PC-9 (cell line): ENCODE measurements at regions not wholly inside any gene's neighbourhood (a gene's known extent, or its start where the extent isn't known, plus 50 kb on each side); places are given as distances from the start of the nearest gene placed in this dataset.

Source experiments
- EZH2 ChIP-seq: fragments of 200-600 bp; sonication (generic); IDR thresholded peaks from 2 replicates; pipeline ENCODE4 v1.8.0; 2017; ENCODE audit warnings: antibody characterized with exemption, low read depth
- TF ChIP-seq, protein P1 (sequence below): fragments of 200-600 bp; sonication (generic); conservative IDR thresholded peaks from 2 replicates; pipeline ENCODE4 v1.6.1; 2017; ENCODE audit warnings: mixed run types, antibody characterized with exemption, mild to moderate bottlenecking, moderate library complexity

DNA sequence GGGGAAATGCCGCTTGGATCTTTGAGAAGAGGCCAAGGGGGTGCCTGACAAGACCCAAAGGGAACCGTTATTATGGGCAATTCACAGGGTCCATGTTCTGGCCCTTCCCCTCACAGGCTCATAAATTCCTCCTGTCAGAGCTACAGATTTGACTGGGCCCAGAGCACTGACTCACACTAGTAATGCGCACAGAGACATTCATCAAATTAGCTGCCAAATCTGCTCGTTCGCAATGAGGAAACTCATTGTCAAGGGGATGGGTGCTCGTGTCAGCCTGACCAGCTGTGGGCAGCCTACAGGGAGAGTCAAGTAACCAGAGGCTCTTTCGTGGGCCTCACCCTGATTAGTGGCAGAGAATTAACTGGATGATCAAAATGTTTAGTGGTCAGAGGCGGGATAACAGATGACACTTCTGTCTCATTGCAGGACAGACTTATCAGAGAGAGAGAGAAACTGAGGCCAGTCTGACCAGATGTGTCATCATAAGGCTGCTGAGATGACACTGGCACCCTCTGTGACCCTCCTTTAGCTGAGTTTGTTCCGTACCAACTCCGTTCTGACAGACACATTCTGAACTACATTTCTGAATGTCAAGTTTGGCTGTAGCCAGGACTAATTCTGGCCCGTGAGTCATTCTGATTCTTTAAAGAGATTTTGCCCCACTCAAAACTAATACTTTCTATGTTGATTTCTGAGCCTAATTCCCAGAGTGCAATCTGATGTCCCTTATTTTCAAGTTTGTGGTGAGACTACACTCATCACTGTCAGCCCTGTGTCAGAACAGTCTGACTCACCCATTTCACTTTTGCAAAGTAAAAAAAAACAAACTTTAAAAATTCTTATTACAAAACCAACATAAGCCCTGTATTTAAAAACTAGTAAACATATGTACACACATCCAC is 377.1 kb downstream of the ACTL7B start:
- TF ChIP-seq, protein P1, sequence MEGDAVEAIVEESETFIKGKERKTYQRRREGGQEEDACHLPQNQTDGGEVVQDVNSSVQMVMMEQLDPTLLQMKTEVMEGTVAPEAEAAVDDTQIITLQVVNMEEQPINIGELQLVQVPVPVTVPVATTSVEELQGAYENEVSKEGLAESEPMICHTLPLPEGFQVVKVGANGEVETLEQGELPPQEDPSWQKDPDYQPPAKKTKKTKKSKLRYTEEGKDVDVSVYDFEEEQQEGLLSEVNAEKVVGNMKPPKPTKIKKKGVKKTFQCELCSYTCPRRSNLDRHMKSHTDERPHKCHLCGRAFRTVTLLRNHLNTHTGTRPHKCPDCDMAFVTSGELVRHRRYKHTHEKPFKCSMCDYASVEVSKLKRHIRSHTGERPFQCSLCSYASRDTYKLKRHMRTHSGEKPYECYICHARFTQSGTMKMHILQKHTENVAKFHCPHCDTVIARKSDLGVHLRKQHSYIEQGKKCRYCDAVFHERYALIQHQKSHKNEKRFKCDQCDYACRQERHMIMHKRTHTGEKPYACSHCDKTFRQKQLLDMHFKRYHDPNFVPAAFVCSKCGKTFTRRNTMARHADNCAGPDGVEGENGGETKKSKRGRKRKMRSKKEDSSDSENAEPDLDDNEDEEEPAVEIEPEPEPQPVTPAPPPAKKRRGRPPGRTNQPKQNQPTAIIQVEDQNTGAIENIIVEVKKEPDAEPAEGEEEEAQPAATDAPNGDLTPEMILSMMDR, result no peak
- no peak for TF ChIP-seq EZH2
